Esophagus squamous epithelium (tissue), 4 donors: ENCODE measurements at regions not wholly inside any gene's neighbourhood (a gene's known extent, or its start where the extent isn't known, plus 50 kb on each side); places are given as distances from the start of the nearest gene placed in this dataset.

Experiments
- CTCF ChIP-seq, 6 experiments: fragments of 450-650 bp in 4 of 6; fragments of 200-600 bp in 2 of 6; sonication (generic) in 2 of 6; IDR thresholded peaks; one replicate each; pipeline ENCODE4 v1.5.1; 2016 to 2019; ENCODE audit warnings: antibody characterized with exemption in 6 of 6, mild to moderate bottlenecking in 4 of 6, moderate library complexity in 4 of 6
- POLR2A ChIP-seq, 4 donors: fragments of 450-650 bp; IDR thresholded peaks; one replicate each; pipeline ENCODE4 v1.6.1; 2017; ENCODE audit warnings: antibody characterized with exemption in 4 of 4, mild to moderate bottlenecking in 4 of 4, moderate library complexity in 3 of 4

- TF ChIP-seq CTCF (IDR thresholded peaks at IDR 0.05) = no peak
- no peak for TF ChIP-seq POLR2A (IDR thresholded peaks at IDR 0.05)
Measured at GRCh38 chr6:94323853-94324252, 904.5 kb upstream of the EPHA7 start.
